Endothelial cell of hepatic sinusoid (primary cell): ENCODE measurements at regions not wholly inside any gene's neighbourhood (a gene's known extent, or its start where the extent isn't known, plus 50 kb on each side); places are given as distances from the start of the nearest gene placed in this dataset.

Source experiments
- in situ Hi-C: cut with HindIII; loops from 2 replicates; pipeline ENCODE4 v1.10.0; 2017; ENCODE audit warnings: low sequenced_read_pairs

DNA sequence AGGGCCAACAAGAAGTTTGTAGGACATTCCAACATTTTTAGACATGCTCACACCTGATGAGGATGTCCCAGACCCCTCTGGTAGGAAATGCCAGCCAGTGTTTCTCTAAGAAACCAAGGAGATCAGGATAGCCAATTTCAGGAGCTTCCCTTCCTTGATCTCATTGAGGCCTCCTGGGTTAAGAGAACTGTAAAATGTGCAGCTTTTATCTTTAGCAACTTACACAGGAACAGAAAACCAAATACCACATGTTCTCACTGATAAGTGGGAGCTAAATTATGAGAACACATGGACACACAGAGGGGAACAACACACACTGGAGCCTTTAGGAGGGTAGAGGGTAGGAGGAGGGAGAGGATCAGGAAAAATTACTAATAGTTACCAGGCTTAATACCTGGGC lies 99.6 kb upstream of the MAP2 start:
- in situ Hi-C loops, result loop anchor here (25.0 kb wide), 1 partner anchor 937 kb away; no protein-coding TSS in a partner anchor

- in situ Hi-C loops, result loop anchor here (5.0 kb wide), 1 partner anchor 96 kb away; no protein-coding TSS in a partner anchor
These were observed 92.5 kb upstream of the MAP2 start for GRCh38 chr2:209331291-209331844.

DNA sequence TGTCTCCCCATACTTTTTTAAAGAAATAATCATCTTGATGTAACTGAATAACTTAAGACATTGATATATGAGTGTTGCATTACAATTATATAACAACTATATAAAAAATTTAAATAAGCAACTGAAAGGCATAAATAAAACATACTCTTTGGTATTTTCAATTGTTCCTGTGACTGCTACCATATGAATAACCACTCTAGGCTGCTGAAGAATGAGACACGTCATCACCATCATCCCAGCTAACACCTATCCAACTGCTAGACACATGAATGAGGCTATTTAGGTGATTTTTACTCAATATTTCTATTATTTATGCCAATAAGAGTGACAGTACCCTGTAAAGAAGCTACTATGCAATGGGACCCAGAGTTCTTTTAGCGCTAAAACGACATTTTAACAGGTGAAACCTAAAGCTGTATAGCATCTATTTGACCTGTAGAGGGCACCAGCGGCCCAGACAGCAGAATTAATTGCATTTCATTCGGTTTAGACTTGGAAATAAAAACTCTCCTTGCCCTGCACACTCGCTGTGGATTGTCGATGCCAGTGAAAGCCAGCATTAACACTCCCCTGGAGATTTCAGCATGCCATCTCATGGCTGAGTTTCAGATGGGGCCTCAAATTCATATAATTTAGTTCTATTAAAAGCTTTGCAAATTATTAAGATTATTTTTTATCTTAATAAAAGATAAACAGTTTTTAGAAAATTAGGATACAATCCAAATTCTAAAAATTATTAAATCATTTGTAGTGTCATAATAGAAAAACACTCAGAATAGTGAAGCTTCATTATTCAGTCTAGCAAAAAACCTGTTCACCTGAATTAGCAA lies 89.4 kb upstream of the MAP2 start:
- in situ Hi-C loops, result loop anchor here (5.0 kb wide), 1 partner anchor 93 kb away; no protein-coding TSS in a partner anchor

DNA sequence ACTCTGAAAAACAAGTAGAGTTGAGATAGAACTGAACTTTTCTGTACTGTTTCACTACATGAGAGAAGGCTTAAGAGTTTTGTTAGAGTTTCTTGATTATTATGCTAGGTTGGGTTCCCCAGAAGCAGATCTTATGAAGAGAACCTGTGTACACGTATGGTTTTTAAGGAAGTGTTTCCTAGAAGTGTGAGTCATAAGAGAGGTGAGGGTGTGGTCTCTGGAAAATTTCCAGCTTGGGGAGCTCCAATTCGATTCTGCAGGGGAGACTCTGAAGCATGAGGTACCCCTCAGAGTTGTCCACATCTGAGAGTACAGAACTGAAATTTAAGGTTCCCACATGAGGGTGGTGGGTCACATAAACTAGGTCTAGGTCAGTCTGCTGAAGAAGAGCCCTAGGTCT lies 83.3 kb upstream of the MAP2 start:
- in situ Hi-C loops, result no loop called here

- in situ Hi-C loops, result no loop called here
These were observed 79.5 kb upstream of the MAP2 start for GRCh38 chr2:209344349-209344748.

GRCh38 chr2:209348433-209348832 lies 75.4 kb upstream of the MAP2 start:
- in situ Hi-C loops, result no loop called here

DNA sequence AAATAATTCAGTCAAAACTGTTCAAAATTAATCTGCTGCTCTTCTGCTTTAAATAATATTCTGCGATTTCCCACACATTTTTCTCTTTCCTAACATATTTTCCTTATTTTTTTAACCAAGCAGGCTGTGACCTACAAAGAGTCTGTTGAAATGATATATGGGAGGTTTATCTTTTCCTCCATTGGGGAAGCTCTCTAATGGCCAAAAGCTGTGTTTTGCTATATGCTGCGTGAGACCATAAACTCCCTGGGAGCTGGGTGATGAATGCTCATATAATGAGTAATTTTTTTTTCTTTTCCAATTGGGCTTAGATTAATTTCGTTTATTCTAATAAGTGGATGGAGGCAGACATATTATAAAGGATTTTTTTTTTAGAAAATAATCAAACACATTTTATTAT lies 72.2 kb upstream of the MAP2 start:
- in situ Hi-C loops, result no loop called here

GRCh38 chr2:209358992-209359391 lies 64.9 kb upstream of the MAP2 start:
- in situ Hi-C loops, result no loop called here

DNA sequence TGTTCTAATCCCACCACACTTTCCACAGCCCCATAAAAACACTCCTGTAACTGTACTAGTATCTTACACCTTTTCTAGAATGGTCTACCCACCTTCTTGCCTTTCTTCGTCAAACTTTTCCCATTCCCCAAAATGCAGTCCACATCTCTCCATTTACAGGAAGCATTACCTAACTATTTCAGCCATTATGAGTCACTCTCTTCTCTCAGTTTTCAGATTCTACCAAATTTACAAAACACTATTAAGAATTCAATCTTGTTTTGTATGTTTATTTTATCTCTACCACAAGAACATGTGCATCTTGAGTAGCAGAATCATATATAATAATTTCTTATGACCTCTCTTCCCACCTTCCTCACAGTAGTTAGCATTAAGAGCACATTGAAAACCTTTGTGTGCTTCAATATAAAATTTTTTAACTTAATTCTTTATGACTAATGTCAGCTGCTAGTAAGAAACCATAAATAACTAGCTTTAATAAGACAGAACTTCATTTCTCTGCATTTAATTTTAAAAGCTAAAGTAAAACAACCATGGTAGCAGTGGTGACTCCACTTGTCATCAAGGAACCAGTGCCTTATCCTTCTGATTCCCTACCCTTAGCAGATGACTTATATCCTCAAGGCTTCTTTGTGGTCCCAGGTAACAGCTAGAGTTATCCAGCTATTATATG lies 56.6 kb upstream of the MAP2 start:
- in situ Hi-C loops, result no loop called here

GRCh38 chr2:209368406-209368805 lies 55.4 kb upstream of the MAP2 start:
- in situ Hi-C loops, result no loop called here

- in situ Hi-C loops, result no loop called here
These were observed 54.9 kb upstream of the MAP2 start for GRCh38 chr2:209368914-209369313.

DNA sequence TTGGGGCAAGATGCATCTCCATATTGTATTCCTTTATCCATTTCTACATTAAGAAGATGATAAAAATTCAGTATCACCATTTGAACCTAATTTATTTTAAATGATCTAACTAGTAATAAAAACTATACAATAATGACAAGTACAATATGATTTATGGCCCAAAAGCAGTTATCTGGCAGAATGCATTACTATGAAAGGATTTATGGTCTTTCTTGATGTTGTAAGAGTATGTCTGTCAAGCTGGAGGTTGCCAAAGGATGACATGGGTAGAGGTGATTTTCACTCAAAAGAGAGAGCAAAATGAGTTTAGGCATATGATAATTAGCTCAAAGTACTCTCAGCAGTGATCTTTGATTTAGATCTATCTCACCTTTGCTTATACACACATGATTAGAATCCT lies 54.2 kb upstream of the MAP2 start:
- in situ Hi-C loops, result no loop called here

GRCh38 chr2:209371407-209371806 lies 52.4 kb upstream of the MAP2 start:
- in situ Hi-C loops, result no loop called here
